ENCODE measurements at regions not wholly inside any gene's neighbourhood (a gene's known extent, or its start where the extent isn't known, plus 50 kb on each side); places are given as distances from the start of the nearest gene placed in this dataset.

- DNase-seq: no peak
Measured at GRCh38 chr3:104547031-104547430, 819.7 kb upstream of the ALCAM start.

- DNase-seq: no peak
Measured at GRCh38 chr3:104548401-104548800, 818.3 kb upstream of the ALCAM start.

GRCh38 chr3:104549099-104549714, 817.5 kb upstream of the ALCAM start:
- DNase-seq: no peak

DNA sequence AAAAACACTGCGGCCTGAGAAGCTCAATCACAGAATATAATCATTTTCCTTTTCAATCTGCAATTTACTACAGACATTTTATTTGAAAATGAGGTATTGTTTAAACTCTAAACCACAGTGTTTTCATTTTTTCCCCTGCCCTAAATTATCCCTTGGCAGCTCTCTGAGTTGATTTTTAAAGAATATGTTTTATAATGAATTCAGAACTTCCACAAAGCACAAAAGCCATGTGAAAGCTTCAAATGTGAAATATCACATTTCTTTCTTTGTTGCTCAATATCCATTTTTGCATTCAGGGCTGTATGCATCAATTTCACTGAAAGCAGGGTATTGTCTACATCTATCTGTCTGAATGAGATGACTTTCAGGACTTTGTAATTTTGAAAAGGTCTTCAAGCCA, 813.6 kb upstream of the ALCAM start:
- DNase-seq: no peak

- peak; percentile 10 for DNase-seq
Measured at GRCh38 chr3:104554425-104554824, 812.3 kb upstream of the ALCAM start.

- DNase-seq: no peak
Measured at GRCh38 chr3:104555728-104556127, 811.0 kb upstream of the ALCAM start.

GRCh38 chr3:104556372-104557078, 810.2 kb upstream of the ALCAM start:
- no peak for DNase-seq

- no peak for DNase-seq
Measured at GRCh38 chr3:104561324-104561723, 805.4 kb upstream of the ALCAM start.

- DNase-seq: peak; percentile 80
Measured at GRCh38 chr3:104564045-104564643, 802.6 kb upstream of the ALCAM start.

GRCh38 chr3:104566054-104566453, 800.7 kb upstream of the ALCAM start:
- no peak for DNase-seq

DNA sequence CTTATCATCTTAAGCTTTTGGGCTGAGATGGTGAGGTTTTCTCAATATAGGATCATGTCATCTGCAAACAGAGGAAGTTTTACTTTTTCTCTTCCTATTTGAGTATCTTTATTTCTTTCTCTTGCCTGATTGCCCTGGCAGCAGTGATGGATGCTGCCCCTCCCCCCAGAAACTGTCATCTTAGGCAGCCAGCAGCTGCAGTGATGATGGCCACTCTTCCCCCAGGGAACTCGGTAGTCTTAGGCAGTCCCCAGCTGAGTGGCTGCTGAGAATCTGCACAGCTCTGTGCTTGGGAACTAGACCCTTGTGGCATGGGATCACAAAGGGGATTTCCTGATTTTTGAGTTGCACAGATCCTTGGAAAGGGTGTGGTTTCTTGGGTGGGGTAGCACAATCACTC, 791.1 kb upstream of the ALCAM start:
- no peak for DNase-seq

GRCh38 chr3:104578558-104578957, 788.2 kb upstream of the ALCAM start:
- DNase-seq: no peak

GRCh38 chr3:104582092-104582491, 784.6 kb upstream of the ALCAM start:
- DNase-seq: no peak

- DNase-seq: no peak
Measured at GRCh38 chr3:104584682-104585081, 782.0 kb upstream of the ALCAM start.

GRCh38 chr3:104586344-104586743, 780.4 kb upstream of the ALCAM start:
- no peak for DNase-seq

DNA sequence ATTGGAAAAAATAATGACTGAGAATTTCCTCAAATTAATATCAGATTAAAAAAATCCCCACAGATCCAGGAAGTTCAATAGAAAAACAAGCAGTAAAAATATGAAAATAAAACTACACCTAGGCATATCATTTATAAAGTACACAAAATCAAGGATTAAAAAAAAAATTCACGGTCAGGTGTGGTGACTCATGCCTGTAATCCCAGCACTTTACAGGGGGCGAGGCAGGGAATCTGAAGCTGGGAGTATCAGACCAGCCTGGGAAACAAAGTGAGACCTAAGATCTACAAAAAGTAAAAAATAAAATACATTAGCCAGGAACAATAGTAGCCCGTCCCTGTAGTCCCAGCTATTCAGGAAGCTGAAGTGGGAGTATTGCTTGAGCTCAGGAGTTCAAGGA, 778.3 kb upstream of the ALCAM start:
- DNase-seq: no peak

GRCh38 chr3:104591776-104592175, 774.9 kb upstream of the ALCAM start:
- DNase-seq: no peak

- DNase-seq: no peak
Measured at GRCh38 chr3:104594491-104594890, 772.2 kb upstream of the ALCAM start.

- no peak for DNase-seq
Measured at GRCh38 chr3:104596054-104596453, 770.7 kb upstream of the ALCAM start.

DNA sequence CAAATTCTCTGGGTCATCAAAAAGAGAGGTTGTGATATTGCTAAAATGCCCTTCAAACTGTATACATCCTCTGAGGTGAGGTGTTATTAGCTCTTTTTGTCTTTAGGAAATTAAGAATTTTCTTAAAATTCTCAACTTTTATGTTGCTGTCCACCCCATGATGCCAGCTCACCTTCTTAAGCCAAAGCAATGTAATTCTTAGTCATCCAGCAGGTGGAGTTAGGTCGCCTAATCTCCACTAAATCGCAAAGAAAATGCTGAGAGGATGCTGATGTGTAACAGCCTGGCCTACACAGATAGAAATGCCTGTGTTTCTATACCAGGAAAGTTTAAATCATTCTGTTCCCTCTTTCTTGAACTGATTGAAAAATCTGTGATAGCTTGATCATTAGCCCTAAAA, 770.2 kb upstream of the ALCAM start:
- peak; percentile 12 for DNase-seq

GRCh38 chr3:104598848-104599511, 767.7 kb upstream of the ALCAM start:
- DNase-seq: no peak

- DNase-seq: no peak
Measured at GRCh38 chr3:104604326-104605010, 762.2 kb upstream of the ALCAM start.

DNA sequence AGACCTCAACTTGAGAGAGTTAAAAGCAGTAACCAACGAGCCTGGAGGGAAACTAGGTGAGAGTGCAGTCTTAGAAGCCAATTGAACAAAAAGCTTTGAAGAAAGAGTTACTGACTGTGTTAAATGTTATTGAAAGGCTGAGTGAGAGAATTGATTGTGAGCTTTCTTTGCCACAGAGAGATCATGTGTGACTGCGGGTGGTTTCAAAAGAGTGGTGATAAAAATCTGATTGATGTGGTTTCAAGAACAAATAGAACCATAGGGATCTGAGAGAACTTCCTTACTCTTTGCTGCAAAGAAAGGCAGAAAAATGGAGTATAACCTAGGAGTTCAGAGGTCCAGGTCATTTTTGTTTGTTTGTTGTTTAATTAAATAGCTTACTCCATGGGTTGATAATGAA, 759.9 kb upstream of the ALCAM start:
- no peak for DNase-seq

Measured in suppressor macrophage treated with lipopolysaccharide for 4 hours (primary cell).